GM18867 (cell line): ENCODE measurements at regions not wholly inside any gene's neighbourhood (a gene's known extent, or its start where the extent isn't known, plus 50 kb on each side); places are given as distances from the start of the nearest gene placed in this dataset.

Experiments used
- ATAC-seq: cut with Tn5 transposase; IDR thresholded peaks from one replicate; pipeline ENCODE4 v1.9.1; 2021; ENCODE audit warnings: mild to moderate bottlenecking, moderate library complexity; ENCODE audit not compliant: unreplicated experiment

DNA sequence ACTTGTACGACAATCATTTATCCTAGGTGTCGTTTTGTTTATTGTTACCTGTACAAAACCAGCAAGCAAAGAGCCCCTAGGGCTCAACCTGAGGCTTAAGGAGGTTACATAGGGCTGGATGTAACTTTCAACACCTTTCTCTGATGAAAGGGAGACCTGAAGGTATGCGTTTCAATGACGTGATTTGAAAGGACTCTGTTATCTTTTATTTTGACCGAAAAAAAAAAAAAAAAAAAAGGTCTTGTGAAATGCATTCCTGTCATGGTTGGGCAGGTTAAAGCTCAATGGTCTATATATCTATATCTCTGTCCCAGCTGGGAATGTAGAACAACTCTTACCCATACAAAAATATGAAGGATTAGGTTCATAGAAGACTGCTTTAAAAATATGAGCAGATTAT, 78.7 kb upstream of the SASH1 start:
- no peak for ATAC-seq

DNA sequence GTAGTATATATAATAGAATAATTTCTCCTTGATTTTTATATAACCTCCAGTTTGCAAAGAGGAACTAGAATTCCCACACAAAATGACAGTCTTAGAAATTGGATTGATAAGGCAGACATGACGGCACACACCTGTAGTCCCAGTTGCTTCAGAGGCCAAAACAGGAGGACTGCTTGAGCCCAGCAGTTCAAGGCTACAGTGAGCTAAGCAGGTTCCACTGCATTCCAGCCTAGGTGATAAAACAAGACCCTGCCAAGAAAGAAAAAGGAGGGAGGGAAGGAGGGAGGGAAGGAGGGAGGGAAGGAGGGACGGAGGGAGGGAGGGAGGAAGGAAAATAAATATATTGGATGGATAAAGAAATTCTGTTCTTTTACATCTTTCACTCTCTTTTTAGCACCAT, 77.6 kb upstream of the SASH1 start:
- ATAC-seq, result no peak

DNA sequence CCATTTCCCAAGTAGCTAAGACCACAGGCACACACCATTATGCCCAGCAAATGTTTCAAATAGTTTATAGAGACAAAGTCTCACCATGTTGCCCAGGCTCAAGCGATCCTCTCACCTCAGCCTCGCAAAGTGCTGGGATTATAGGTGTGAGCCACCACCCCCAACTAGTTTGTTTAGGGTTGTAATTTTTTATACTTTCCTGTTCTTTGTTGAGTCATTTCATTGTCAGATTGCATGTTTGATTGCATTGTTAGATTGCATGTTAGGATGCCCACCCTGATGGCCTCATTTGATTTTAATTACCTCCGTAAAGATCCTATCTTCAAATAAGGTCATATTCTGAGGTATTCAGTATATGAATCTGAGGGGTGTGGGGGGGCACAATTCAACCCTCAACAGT, 73.3 kb upstream of the SASH1 start:
- no peak for ATAC-seq

DNA sequence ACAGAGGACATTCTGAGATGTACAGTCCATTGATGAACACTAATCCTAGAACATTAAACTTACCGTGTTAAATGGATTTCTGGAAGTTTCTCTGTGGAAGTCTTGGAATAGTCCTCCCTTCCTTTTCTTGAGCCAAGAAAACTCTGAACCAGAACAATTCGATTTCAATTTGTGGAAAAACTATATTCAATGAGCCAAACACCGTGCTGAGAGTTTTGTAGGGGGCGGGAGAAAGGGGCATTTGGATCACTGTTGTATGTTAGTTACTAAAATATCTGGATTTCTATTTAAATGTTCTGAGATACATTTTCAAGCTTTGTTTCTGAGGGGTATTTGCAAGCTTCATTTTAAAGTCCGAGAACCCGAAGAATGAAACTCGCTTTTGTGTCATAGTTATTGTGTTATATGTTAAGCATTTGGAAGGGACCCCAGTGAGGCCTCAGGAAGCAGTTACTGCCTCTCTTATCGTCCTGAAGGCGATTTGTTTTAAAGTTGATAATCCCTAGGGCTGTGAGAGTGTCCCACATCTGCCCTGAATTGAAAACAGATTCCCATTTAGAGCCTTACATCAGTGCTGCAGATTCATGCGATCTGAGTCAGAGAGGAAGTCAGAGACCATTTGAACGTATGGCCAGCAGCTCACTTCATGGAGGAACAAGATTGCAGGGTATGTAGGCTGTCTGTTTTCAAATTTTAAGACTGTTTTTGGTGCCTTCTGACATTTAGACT, 70.8 kb upstream of the SASH1 start:
- no peak for ATAC-seq

DNA sequence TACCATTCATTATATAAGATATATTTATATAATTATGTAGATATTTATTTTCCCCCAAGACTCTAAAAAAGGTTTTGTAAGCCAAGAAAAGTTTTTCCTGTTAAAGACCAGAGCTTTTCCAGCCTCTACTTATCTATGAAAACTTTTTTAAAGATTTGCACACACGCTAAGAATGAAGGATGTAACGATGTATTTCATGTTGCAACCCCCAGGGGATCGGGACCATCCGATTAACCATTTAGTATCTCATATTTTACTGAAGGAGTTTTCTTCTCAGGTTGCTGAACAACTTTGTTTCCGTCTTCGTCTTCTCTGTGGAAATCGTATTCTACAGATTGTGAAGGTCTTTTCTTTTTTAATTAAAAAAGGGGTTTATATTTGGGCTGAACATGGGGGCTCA, 70.0 kb upstream of the SASH1 start:
- no peak for ATAC-seq

DNA sequence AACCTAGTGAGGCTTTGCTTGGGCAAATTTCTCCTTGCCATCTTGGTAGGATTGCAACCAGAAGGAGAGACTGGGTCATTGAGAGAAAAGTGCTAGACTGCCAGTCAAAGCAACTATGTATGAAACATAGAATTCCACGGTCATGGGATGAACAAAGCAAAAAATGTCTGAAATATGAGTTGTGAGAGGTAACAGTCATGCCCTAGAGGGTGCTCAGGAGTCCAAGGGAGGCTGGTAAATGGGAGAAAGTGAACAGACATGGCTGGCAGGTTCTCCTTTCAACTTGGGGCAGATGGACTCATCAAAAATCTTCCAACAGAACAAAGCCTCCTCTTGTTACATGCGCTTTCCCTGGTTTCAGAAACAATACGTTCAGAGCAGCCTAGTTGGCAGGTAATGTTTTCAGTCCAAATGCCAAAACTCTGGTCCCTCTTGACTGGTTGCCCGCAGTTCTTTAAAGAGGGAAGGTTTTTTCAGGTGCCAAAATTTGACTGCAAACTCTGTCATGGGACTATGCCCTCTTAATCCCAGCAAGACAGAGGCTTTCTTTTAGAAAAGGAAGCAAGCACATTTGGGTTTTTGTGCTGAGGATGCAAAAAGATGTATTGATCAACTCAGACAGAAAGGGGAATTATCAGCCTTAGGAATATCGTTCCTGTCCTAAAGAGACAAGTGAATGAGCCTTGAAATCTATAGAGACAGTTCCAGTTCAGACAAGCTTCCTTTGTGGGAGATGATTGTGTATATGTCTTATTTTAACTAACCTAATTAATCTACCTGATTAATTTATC, 68.5 kb upstream of the SASH1 start:
- ATAC-seq, result no peak

DNA sequence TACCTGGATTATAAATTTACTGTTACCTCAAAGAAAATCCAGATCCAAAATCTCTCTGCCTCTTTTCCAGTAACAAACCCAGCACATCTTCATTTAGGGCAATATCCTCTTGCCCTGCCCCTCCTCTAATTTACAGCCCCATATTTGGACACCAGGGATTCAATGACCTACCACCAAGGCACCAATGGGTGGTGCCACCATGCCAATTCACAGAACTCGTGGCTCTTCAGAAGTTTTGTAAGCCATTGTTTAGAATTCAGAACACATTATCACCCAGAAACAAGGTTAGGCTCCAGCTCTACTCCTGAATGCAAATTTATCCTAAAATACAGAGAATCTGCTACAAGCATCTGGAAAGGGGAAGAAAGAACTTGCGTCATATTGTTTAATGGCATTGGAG, 67.8 kb upstream of the SASH1 start:
- no peak for ATAC-seq

DNA sequence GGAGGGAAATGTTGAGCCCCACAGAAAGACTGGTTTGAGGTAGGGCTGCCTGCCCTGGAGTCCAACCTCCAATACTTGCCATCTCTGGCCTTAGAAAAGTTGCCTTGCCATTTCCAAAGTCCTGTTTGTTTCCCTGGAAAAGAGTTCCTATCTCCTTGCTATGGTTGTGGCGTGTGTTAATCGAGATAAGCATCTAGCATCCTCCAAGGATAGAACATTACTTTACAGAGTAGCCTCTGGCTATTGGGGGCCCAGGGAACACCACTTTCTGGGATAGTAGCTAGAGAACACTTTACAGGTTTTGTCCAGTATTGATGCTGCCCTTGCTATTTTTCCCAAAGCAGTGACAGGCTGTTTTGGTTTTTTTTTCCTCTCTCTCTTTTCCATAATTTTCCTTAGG, 57.4 kb upstream of the SASH1 start:
- no peak for ATAC-seq

DNA sequence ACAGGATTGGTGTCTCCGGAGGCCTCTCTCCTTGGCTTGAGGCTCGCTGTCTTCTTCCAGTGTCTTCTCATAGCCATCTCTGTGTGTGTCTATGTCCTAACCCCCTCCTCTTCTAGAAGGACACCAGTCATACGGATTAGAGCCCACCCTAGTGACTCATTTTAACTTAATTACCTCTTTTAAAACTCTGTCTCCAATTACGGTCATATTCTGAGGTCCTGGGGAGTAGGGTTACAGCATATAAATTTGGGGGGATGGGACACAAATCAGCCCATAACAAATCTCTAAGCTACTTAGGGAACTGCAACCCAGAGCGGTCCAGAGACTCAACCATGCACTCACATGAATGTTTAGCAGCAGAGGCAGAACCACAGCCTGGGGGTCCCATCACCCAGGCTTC, 56.1 kb upstream of the SASH1 start:
- ATAC-seq, result no peak

DNA sequence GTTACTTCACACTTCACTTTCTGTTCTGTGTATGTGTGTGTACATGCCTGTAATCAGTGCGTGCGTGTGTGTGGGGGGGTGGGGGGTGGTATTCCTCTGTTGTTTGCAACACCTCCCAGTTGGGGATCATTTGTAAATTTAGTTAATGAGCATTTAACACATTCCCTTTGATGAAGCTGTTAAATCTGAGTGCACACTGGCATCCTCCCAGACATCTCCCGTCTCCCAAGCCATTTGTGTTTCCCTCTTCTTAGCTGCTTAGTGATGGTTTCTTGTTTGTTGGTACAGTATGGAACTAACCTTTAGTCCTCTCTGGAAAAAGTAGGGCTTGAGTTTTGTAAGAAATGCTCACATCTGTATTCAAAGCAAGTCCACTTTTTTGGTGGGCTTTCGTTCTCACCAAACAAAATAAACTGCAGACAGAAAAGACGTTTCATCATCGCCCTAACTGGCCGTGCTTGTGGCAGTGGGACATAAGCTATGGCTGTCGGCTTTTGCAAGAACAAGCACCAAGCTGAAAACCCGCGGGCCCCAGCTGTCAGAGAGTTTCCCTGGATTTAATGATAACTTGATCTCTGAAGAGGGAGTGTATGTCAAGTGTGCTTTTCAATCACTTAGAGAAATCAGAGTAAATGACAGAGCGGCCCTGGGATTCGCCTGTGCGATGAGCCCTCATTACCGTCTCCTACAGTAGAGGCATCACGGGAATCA, 54.9 kb upstream of the SASH1 start:
- ATAC-seq, result no peak

DNA sequence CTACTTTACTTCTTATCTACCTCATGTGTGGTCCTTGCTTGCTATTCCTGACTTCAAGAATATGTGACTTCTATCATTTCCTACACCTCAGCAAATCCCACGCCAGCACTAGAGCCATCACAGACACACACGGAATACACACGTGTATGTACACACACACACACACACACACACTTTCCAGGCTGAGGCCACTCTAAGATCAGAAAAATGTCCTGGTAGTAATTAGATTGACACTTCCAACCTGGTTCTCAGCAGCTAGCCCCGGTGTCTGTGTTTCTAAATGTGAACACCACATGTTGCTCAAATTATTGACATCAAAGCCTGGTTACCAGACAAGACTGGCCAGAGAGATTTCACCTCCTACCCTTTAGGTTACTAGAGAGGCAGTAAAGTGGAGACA, 54.1 kb upstream of the SASH1 start:
- no peak for ATAC-seq

DNA sequence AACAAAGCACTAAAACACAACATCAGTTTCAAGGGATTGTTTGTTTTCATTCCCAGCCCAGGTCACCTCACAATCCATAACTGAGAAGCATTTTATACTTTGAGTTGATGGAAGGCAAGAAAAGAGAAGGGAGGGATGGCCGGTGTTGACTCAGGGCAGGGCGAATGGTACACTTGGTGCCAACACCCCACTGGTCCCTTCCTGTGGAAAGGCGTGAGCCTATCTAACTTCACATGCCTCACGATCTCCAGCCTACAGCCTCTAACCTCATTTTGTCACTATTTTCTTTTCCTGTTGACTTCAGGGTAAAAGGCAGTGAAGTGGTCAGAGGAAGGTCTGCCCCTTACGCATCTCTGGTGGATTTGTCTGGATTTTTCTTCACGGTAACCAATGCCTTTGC, 53.5 kb upstream of the SASH1 start:
- no peak for ATAC-seq

DNA sequence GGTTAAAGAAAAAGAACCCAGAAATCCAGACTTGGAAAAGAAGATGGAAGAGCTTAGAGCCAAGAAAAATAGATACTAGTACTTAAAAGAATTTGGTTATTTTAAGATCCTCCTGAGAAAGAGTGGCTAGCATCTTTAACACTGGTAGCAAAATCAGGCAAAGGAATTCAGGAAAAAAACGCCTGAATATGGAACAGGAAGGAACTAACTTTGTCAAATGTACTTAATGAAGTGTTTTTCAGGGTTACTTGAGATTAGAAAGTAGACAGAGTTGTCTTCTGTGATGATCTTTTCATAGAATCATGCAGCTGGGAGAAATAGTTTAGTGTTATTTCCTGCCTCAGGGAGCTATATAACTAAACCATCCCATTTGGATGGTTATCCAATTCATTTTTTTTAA, 50.8 kb upstream of the SASH1 start:
- no peak for ATAC-seq
